ENCODE measurements at regions not wholly inside any gene's neighbourhood (a gene's known extent, or its start where the extent isn't known, plus 50 kb on each side); places are given as distances from the start of the nearest gene placed in this dataset.

DNA sequence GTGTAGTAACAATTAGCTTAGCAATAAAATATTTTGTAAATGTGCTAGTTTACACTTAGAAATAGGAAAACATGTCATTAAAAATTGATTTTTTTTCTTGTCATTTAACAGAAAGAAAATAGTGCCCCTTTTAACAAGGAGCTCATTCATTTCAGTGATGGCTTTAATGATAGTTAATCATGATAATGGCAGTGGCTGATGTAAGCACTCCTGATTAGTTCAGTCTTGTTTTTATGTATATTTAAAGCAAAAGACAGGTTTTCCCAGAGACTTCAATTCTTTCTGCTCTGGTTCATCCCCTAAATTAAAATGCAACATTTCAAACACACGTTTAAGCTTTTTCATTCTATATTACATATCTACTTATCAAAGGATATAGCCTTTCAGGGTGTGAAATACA, 1039.5 kb upstream of the PCDH7 start:
- TF ChIP-seq CTCF (IDR thresholded peaks at IDR 0.05; ENCODE audit: poor library complexity): no peak
- TF ChIP-seq EZH2phosphoT487 (IDR thresholded peaks at IDR 0.05; ENCODE audit: low read depth, severe bottlenecking, unreplicated experiment): no peak
- TF ChIP-seq EZH2 (IDR thresholded peaks at IDR 0.05; ENCODE audit: borderline replicate concordance): no peak

Measured in hepatocyte (in vitro differentiated cells).